Brain microvascular endothelial cell (primary cell): ENCODE measurements at regions not wholly inside any gene's neighbourhood (a gene's known extent, or its start where the extent isn't known, plus 50 kb on each side); places are given as distances from the start of the nearest gene placed in this dataset.

ENCODE experiments used
- DNase-seq: peaks from one replicate; pipeline ENCODE4 v3.0.0-alpha.2; 2020
- H3K27ac ChIP-seq: fragments of 250-450 bp; sonication (Bioruptor Pico); 2 replicates; pipeline ENCODE4 v1.5.1; 2020; ENCODE audit warnings: mild to moderate bottlenecking, moderate library complexity
- H3K27me3 ChIP-seq: fragments of 250-450 bp; sonication (Bioruptor Pico); replicated peaks from 2 replicates; pipeline ENCODE4 v1.5.1; 2020; ENCODE audit warnings: mild to moderate bottlenecking
- H3K36me3 ChIP-seq: fragments of 250-450 bp; sonication (Bioruptor Pico); replicated peaks from 2 replicates; pipeline ENCODE4 v1.5.1; 2020; ENCODE audit warnings: mild to moderate bottlenecking
- H3K4me3 ChIP-seq: 2 replicates; pipeline ENCODE4 v1.5.1; 2011; ENCODE audit warnings: low read depth, mild to moderate bottlenecking, control low read depth, low read length, moderate library complexity
- in situ Hi-C: cut with HindIII; loops from 2 replicates; pipeline ENCODE4 v1.10.0; 2017; ENCODE audit warnings: low sequenced_read_pairs, low pct_ligation_motif_present
- TF ChIP-seq, protein P1 (sequence below): IDR thresholded peaks from 2 replicates; pipeline ENCODE4 v1.5.1; 2011; ENCODE audit warnings: low read depth, mild to moderate bottlenecking, moderate library complexity, low read length, control low read depth, inconsistent platforms; ENCODE audit errors: missing control alignments

DNA sequence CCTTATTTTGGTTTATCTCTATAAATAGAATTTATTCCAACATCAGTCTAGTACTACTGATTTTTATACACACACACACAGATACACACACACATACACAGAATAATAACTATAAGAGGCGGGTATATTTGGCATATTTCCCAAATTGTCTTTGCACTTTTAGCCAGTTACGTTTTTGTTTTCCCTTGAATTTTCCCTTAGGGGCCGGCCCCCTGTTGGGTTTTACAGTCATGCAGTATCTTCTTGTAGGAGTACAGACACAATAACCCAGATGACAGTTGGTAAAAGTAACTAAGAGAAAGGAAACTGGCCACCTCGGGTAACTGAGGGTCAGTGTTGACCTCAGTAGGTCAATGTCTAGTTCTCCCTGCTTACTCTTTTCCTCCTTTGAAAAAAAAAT, 50.9 kb downstream of the DISP1 start:
- TF ChIP-seq, protein P1, sequence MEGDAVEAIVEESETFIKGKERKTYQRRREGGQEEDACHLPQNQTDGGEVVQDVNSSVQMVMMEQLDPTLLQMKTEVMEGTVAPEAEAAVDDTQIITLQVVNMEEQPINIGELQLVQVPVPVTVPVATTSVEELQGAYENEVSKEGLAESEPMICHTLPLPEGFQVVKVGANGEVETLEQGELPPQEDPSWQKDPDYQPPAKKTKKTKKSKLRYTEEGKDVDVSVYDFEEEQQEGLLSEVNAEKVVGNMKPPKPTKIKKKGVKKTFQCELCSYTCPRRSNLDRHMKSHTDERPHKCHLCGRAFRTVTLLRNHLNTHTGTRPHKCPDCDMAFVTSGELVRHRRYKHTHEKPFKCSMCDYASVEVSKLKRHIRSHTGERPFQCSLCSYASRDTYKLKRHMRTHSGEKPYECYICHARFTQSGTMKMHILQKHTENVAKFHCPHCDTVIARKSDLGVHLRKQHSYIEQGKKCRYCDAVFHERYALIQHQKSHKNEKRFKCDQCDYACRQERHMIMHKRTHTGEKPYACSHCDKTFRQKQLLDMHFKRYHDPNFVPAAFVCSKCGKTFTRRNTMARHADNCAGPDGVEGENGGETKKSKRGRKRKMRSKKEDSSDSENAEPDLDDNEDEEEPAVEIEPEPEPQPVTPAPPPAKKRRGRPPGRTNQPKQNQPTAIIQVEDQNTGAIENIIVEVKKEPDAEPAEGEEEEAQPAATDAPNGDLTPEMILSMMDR: no peak
- Histone ChIP-seq H3K36me3 (no peaks in the 10 kb centered on the region), H3K27ac (no peak overlapping the region), H3K27me3 (no peaks in the 10 kb centered on the region), H3K4me3 (no peak overlapping the region)
- in situ Hi-C loops: no loop called here
- DNase-seq: no peak

DNA sequence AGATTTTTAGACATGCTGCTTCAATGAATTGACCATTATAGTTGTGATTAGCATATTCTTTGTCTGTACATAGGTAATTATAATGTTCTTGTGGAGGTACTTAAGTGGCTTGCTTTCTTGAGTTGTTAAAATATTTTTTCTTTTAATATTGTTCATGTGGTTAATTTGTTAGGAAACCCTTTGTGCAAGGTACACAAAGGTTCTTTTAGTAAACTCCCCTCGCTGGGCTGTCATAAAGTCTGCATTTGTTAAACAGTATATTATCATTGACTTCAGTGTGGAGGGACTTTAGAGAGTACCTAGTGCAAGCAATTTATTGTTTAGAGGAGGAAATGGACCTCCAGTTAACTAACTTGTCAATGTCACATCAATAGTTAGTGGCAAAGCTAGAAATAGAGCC, 52.5 kb downstream of the DISP1 start:
- Histone ChIP-seq H3K4me3 (no peak overlapping the region), H3K27me3 (no peaks in the 10 kb centered on the region), H3K36me3 (no peaks in the 10 kb centered on the region), H3K27ac (no peak overlapping the region)
- DNase-seq: no peak
- in situ Hi-C loops: no loop called here
- TF ChIP-seq, protein P1: no peak

DNA sequence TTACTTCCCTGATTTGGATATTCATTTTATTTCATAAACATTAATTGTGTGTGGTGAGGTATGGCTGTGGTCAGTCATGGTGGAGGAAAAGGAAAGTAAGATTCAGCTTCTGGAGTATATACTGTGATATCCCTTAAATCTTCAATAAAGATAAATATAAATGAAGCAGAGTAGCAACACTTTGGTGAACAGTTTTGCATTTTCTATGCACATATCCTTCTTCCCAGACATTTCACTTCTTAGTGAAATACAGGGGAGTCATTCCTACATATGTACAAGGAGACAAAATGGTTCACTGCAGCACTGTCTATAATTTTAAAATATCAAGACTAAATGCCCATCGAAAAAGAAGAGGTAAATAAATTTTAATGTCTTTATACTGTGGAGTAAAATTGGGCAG, 61.3 kb downstream of the DISP1 start:
- no peaks in the 10 kb centered on the region for H3K36me3 ChIP-seq
- H3K27me3 ChIP-seq: no peaks in the 10 kb centered on the region
- H3K27ac ChIP-seq: no peak overlapping the region
- H3K4me3 ChIP-seq: no peak overlapping the region
- TF ChIP-seq, protein P1: no peak
- no peak for DNase-seq
- in situ Hi-C loops: no loop called here

DNA sequence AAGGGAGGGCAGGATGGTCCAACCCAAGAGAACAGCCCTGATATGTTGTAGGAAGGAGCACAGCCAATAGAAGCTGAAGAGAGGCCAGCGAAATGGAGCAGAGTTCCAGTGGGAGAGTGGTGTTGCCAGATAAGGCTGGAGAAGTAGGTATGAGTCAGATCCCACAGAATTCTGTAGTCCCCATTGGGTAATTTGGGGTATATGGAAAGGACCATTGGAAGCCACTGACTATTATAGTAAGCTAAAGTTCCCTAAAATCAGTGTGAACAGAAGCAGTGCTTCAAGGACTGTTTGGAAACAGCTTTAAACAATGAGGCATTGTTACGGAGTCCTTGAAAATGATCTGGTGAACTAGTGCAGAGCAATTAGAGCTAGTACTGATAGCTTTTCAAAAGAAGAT, 63.0 kb downstream of the DISP1 start:
- no peak overlapping the region for H3K4me3 ChIP-seq

DNA sequence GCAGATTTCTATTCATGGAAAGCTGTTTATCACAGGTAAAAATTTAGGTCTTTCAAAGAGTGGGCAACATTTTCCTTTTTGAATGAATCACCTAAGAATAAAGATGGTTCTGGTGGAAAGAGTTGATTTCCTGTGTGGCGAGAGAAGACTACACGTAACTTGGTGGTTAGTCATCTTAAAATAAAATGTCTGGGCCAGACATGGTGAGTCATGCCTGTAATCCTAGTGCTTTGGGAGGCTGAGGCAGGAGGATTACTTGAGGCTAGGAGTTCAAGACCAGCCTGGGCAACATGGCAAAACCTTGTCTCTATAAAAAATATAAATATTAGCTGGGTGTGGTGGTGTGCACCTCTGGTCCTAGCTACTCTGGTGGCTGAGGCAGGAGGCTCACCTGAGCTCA, 65.7 kb downstream of the DISP1 start:
- DNase-seq: peak; percentile 70
- no peak overlapping the region for H3K4me3 ChIP-seq
- TF ChIP-seq, protein P1: no peak
- no peak overlapping the region for H3K27ac ChIP-seq
- no peaks in the 10 kb centered on the region for H3K36me3 ChIP-seq
- H3K27me3 ChIP-seq: no peaks in the 10 kb centered on the region
- in situ Hi-C loops: no loop called here

More for the DNA sequence above, 63.0 kb downstream of the DISP1 start:
- Histone ChIP-seq H3K36me3 (no peaks in the 10 kb centered on the region), H3K27ac (no peak overlapping the region), H3K27me3 (no peaks in the 10 kb centered on the region)
- TF ChIP-seq, protein P1: no peak
- no peak for DNase-seq
- in situ Hi-C loops: no loop called here

DNA sequence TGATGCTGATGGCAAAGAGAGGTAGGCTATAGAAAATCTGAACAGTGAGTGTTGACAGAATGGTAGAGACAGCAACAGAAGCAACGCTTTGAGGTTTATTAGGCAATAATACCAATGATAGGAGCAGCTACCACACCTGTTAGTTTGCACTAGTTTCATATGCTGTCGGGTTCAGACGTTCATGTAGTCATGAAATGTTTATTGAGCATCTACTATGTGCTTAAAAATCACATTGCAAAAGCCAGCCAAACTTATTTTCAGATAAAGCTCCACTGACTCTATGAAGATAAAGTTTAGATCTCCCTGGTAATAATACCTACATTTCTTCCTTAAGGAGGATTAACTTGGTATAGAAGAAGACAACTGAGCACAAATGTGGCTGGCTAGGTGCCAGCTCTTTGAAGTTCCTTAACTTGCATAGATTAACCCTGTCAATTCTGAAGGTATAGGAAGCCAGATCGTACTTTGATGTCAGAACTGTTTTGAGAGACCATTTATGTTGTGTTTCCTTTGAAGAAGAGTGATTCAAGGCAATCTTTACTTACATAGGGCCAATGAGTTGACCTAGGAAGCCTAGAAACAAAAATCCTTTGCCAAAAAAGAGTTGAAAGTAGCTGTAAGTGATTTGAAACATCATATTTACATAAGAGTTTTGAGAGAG, 71.5 kb downstream of the DISP1 start:
- in situ Hi-C loops: no loop called here
- DNase-seq: no peak
- TF ChIP-seq, protein P1: no peak
- Histone ChIP-seq H3K36me3 (no peaks in the 10 kb centered on the region), H3K27me3 (no peaks in the 10 kb centered on the region), H3K27ac (no peak overlapping the region), H3K4me3 (no peak overlapping the region)
